ENCODE measurements at regions not wholly inside any gene's neighbourhood (a gene's known extent, or its start where the extent isn't known, plus 50 kb on each side); places are given as distances from the start of the nearest gene placed in this dataset.

DNA sequence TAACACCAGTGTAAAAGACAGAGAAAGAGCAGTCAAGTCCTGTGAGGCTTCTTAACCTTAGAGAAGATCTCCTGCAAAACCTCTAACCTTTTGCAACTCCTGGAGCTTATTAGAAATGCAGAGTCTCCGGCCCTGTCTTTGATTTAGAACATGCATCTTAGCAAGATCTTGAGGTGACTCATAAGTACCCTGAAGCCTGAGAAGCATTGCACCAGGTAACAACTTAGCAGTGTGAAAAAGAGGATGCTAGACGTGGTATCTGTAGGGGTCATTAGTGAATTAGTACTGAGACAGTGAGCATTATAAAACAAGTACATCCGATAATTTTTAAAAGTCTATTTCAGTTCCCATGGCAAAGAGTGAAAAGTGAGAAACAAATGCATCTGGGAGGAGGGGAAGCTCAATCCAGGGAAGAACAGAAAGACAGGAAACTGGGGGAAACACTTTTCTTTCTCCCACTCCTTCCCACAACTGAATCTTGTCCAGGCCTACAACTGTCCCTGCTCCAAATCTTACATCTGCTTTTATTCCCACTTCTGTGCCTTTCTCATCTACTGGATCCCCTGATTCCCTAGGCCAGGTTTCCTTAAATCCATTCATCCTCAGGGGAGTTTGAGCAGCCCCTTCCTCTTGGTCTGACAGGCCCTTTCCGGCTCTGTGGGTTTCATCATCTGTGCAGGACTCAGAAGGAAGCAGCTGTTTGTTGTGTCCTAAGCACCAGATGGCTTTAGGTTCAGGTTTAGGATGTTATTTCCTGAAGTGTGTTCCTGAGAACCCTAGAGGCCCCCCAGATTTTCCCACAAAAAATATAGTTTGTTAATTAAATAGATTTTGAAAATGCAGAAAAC, 128.1 kb upstream of the IL12A start:
- H3K4me3 ChIP-seq (ENCODE audit: low read depth, low read length) = no peak overlapping the region
- TF ChIP-seq, protein P1, sequence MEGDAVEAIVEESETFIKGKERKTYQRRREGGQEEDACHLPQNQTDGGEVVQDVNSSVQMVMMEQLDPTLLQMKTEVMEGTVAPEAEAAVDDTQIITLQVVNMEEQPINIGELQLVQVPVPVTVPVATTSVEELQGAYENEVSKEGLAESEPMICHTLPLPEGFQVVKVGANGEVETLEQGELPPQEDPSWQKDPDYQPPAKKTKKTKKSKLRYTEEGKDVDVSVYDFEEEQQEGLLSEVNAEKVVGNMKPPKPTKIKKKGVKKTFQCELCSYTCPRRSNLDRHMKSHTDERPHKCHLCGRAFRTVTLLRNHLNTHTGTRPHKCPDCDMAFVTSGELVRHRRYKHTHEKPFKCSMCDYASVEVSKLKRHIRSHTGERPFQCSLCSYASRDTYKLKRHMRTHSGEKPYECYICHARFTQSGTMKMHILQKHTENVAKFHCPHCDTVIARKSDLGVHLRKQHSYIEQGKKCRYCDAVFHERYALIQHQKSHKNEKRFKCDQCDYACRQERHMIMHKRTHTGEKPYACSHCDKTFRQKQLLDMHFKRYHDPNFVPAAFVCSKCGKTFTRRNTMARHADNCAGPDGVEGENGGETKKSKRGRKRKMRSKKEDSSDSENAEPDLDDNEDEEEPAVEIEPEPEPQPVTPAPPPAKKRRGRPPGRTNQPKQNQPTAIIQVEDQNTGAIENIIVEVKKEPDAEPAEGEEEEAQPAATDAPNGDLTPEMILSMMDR (IDR thresholded peaks at IDR 0.05; ENCODE audit: low read depth, low read length) = no peak

DNA sequence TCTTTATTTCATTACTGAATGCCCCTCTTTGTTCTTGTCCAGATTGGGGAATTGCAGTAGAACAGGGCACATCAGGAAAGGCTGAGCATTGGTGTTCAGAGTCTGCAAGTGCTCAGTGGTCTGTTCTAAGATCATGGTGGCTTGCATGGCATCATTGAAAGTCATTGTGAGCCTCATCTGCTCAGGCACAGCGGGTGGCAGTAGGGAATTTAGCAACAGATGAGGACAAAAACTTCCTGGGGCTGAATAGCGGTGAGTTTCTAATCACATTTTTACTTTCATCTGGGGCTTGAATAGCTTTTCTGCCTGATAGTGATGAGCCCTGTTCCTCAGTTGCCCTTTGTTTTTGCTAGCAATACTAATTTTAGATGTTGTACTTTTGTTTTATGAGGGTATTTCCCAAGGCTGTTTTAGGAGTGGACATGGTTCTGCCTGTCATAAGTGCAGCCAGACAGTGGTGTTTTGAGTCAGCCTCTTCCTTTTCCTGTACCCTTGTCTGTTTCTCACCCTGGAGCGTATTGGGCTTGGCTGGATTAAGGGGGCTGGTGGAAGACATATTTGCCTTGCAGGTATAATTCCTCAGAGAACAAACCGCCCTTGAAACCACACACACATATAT, 127.2 kb upstream of the IL12A start:
- H3K4me3 ChIP-seq (ENCODE audit: low read depth, low read length) = no peak overlapping the region
- TF ChIP-seq, protein P1 (IDR thresholded peaks at IDR 0.05; ENCODE audit: low read depth, low read length) = no peak

DNA sequence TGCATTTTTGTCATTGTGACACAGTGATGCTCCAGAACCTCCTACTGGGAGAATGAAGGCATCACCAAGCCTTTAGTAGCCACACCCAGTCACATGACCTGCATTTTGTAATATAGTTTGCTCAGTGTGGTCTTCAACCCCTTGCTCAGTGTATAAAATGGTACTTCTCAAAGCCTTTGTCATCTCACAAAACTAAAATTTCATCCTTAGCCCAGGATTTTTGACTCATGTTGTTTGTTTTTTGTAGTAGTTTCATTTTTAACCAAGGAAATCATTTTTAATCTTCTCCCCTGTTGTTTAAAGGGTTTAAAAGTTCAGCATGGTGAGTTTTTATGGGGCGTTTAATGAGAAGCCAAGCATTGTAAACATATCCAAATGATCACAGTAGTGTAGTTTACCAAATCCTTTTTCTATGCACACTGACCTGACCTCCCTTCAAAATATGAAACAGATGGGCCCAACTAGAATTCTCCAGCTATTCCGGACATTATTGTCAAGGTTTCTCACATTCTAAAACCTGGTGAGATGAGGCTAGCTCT, 123.5 kb upstream of the IL12A start:
- TF ChIP-seq, protein P1 (IDR thresholded peaks at IDR 0.05; ENCODE audit: low read depth, low read length) = no peak
- no peak overlapping the region for H3K4me3 ChIP-seq (ENCODE audit: low read depth, low read length)

DNA sequence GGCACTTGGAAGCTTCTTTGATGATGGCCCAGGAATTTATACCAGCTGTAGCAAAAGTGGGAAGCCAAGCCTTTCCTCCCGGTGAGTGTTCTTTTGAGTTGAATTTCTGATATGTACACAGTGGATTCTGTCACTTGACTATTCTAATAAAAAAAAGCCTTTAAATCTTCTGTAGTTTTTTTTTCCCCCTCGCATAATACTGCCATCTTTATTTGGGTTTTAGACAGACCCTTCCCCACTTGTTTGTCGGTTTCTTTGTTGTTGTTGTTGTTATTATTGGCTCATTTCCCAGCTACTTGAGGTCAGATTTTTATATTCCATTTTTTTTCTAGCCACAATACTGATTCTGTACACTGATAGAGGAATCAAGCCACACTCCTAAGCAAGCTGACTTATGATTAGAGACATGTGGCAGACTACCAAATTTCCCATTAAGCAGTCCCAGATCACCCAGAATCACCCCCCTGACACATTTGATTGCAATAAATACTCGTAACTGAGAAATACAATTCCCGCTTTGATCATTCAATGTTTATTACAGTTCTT, 122.4 kb upstream of the IL12A start:
- H3K4me3 ChIP-seq (ENCODE audit: low read depth, low read length) = no peak overlapping the region
- TF ChIP-seq, protein P1 (IDR thresholded peaks at IDR 0.05; ENCODE audit: low read depth, low read length) = no peak

DNA sequence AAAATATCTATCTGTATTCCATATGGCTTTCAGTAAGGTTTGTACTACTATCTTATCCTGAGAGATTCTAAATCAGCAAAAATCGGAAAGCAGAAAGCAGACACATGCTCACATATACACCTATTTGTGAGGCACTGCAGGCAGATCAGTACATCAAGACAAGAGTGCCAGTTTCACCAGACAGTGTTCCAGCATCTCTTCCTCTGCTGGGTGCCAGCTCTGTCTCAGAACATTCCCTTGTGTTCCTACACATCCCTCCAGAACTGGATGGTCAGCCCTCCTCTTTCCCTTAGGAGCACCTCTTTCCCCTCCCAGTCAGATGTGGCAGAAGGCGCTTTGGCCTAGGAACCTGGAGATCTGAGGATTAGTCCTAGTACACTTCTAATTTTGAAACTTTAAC, 121.3 kb upstream of the IL12A start:
- H3K4me3 ChIP-seq (ENCODE audit: low read depth, low read length) = no peak overlapping the region
- TF ChIP-seq, protein P1 (IDR thresholded peaks at IDR 0.05; ENCODE audit: low read depth, low read length) = no peak

DNA sequence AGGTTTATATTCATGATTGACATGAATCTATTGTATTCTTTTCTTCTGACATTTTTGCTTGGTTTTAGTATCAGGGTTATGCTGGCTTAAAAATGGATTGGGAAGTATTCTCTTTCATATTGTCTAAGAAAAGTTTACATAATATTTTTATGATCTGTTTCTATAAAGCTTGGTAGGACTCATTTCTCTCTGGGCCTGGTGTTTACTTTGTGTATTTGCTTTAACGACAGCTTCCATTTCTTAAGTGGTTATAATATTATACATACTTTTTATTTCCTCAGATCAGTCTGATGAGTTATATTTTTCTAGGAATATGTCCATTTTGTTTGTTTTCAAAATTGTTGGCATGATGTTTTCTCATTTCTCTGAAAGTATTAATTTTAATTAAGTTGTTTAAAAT, 117.9 kb upstream of the IL12A start:
- no peak overlapping the region for H3K4me3 ChIP-seq (ENCODE audit: low read depth, low read length)
- TF ChIP-seq, protein P1 (IDR thresholded peaks at IDR 0.05; ENCODE audit: low read depth, low read length) = no peak

Data from WI38 (cell line).